HuH-7 (cell line): ENCODE measurements at regions not wholly inside any gene's neighbourhood (a gene's known extent, or its start where the extent isn't known, plus 50 kb on each side); places are given as distances from the start of the nearest gene placed in this dataset.

Experiments
- DNase-seq: peaks from one replicate; pipeline ENCODE4 v3.0.0; 2011; ENCODE audit warnings: low spot score

- DNase-seq = no peak
Observed at GRCh38 chr17:34178092-34178491, 77.0 kb upstream of the CCL2 start.

- DNase-seq = no peak
Observed at GRCh38 chr17:34182036-34182803, 72.9 kb upstream of the CCL2 start.

GRCh38 chr17:34195987-34196386 lies 59.1 kb upstream of the CCL2 start:
- DNase-seq = no peak

DNA sequence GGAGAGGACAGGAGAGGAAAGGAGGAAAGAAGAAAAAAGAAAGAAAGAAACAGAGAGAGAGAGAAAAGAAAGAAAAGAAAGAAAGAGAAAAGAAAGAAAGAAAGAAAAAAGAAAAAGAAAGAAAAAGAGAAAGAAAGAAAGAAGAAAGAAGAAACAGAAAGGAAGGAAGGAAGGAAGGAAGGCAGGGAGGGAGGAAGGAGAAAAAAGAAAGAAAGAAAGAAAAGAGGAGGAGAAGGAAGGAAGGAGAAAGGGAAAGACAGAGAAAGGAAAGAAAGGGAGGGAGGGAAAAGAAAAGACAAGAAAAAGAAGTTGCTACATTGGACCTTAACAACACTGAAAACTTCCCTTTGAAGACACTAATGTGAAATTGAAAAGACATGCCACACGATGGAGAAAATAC lies 56.6 kb upstream of the CCL2 start:
- no peak for DNase-seq

DNA sequence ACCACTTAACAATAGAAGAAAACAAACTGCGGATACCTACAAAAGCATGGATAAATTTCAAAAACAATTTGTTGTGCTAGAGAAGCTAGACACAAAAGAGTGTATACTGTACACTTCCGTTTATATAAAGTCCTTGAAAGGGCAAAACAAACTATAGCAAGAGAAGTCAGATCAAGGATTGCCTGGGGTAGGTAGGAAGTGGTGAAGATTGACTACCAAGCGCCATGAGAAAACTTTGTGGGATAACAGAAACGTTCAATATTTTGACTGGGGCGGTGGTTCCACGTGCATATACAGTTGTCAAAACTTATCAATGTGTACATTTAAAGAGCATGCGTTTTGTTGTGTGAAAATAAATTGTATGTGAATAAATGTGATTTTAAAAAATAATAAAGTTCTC lies 55.6 kb upstream of the CCL2 start:
- no peak for DNase-seq

- DNase-seq = peak; percentile 59
Observed at GRCh38 chr17:34199932-34200534, 55.1 kb upstream of the CCL2 start.

GRCh38 chr17:34201225-34201624 lies 53.9 kb upstream of the CCL2 start:
- DNase-seq = no peak

DNA sequence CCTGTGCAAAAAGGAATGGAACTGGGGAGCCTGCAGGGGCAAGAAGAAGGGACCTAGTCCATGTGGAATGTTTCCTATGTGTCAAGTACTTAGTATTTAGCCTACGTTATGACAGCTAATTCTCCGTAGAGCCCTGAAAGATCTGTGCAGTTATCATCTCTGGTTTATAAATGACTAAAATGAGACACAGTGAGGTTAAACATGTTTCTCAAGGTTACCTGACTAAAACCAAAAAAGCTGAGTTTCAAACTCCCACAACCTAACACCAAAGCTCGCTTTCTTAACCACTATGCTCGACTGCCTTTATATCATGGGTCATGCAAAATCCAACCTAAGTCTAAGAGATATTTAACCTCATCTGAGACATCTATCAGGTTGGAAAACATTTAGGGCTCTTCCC lies 53.3 kb upstream of the CCL2 start:
- no peak for DNase-seq

- no peak for DNase-seq
Observed at GRCh38 chr17:34203018-34203638, 52.0 kb upstream of the CCL2 start.

GRCh38 chr17:34204402-34204801 lies 50.7 kb upstream of the CCL2 start:
- DNase-seq = no peak
